Activated T-cell treated with anti-CD3 and anti-CD28 coated beads, Interleukin-2, amount 50 U/mL, for 24 hours (primary cell): ENCODE measurements at regions not wholly inside any gene's neighbourhood (a gene's known extent, or its start where the extent isn't known, plus 50 kb on each side); places are given as distances from the start of the nearest gene placed in this dataset.
"Not testable (repeated sequence)": the region's sequence is repeated elsewhere in the genome, so short reads cannot be mapped to it uniquely, and the experiment has no call there.

Experiments used
- DNase-seq: peaks from one replicate; pipeline ENCODE4 v3.0.0-alpha.2; 2020
- H3K27ac Mint-ChIP-seq: 2 replicates; pipeline ENCODE4 v1.8.0; 2020; ENCODE audit warnings: mild to moderate bottlenecking, mixed read lengths
- H3K27me3 Mint-ChIP-seq: 2 replicates; pipeline ENCODE4 v1.8.0; 2020; ENCODE audit warnings: mixed read lengths
- H3K36me3 Mint-ChIP-seq: 2 replicates; pipeline ENCODE4 v1.8.0; 2020; ENCODE audit warnings: low read depth, mixed read lengths
- H3K4me1 Mint-ChIP-seq: 2 replicates; pipeline ENCODE4 v1.8.0; 2020; ENCODE audit warnings: low read depth, mixed read lengths
- H3K4me3 Mint-ChIP-seq: 2 replicates; pipeline ENCODE4 v1.8.0; 2020; ENCODE audit warnings: mild to moderate bottlenecking, moderate library complexity, mixed read lengths
- H3K9me3 Mint-ChIP-seq: 2 replicates; pipeline ENCODE4 v1.8.0; 2020; ENCODE audit warnings: mixed read lengths

- Mint-ChIP-seq H3K36me3 (no peaks in the 10 kb centered on the region), H3K4me1 (no peaks in the 10 kb centered on the region), H3K27ac (no peak overlapping the region), H3K9me3 (peaks cover 5% of the 10 kb centered on the region), H3K4me3 (no peak overlapping the region), H3K27me3 (no peaks in the 10 kb centered on the region)
- DNase-seq: no peak
Observed at GRCh38 chr15:23750179-23750578, 63.1 kb upstream of the NDN start.

GRCh38 chr15:23750776-23751175, 63.7 kb upstream of the NDN start:
- no peaks in the 10 kb centered on the region for H3K36me3 Mint-ChIP-seq
- no peak overlapping the region for H3K27ac Mint-ChIP-seq
- no peak for DNase-seq
- peaks cover 8% of the 10 kb centered on the region for H3K9me3 Mint-ChIP-seq
- H3K4me1 Mint-ChIP-seq: no peaks in the 10 kb centered on the region
- H3K27me3 Mint-ChIP-seq: no peaks in the 10 kb centered on the region
- H3K4me3 Mint-ChIP-seq: no peak overlapping the region

- Mint-ChIP-seq H3K9me3 (peaks cover 8% of the 10 kb centered on the region), H3K36me3 (no peaks in the 10 kb centered on the region), H3K4me1 (no peaks in the 10 kb centered on the region), H3K4me3 (no peak overlapping the region), H3K27ac (no peak overlapping the region), H3K27me3 (no peaks in the 10 kb centered on the region)
- DNase-seq: no peak
Observed at GRCh38 chr15:23753248-23753647, 66.1 kb upstream of the NDN start.

- Mint-ChIP-seq H3K27ac (no peak overlapping the region), H3K9me3 (peaks cover 9% of the 10 kb centered on the region), H3K4me3 (no peak overlapping the region), H3K36me3 (no peaks in the 10 kb centered on the region), H3K4me1 (no peaks in the 10 kb centered on the region), H3K27me3 (no peaks in the 10 kb centered on the region)
- DNase-seq: no peak
Observed at GRCh38 chr15:23758891-23759290, 71.8 kb upstream of the NDN start.

DNA sequence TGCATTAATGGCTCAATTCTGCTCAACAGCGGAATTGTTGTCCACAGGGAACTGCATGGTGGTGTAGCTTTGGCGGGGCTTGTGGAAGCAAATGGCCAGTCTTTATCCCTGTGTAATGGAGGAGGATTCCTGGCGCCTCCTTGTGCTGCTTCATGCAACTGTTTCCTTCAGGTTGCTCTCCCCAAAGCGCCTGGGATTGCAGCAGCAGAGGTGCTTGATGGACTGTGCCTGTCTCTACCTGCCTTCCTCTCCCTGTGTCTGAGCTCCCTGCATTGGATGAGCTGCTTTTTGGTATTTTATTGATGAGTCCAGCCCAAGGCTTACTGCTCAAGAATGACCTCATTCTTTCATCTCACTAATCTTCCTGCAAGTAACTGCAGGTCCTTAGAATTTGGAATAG, 72.9 kb upstream of the NDN start:
- H3K27ac Mint-ChIP-seq: no peak overlapping the region
- DNase-seq: no peak
- H3K36me3 Mint-ChIP-seq: no peaks in the 10 kb centered on the region
- no peak overlapping the region for H3K4me3 Mint-ChIP-seq
- no peaks in the 10 kb centered on the region for H3K4me1 Mint-ChIP-seq
- peaks cover 15% of the 10 kb centered on the region for H3K9me3 Mint-ChIP-seq
- H3K27me3 Mint-ChIP-seq: no peaks in the 10 kb centered on the region

DNA sequence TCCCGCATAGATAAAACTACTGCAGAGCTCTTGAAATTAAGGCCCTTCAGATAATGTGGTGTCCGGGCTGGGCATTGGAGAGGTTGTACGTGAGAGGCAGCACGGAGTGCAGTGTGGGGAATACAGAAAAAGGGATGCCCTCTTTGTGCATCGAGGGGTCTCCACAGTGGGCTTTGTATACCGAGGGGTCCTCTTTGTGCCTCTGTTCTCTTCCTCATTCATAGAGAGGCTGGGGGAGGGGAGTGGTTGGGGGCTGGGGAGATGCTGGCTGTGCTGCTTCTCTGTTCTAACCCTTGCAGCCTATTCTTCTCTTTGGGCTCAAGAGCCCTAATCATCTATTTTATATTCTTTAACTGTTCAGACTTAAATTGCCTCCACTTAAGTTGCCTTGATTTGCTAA, 74.3 kb upstream of the NDN start:
- Mint-ChIP-seq H3K9me3 (peaks cover 21% of the 10 kb centered on the region), H3K27me3 (no peaks in the 10 kb centered on the region), H3K4me1 (no peaks in the 10 kb centered on the region), H3K27ac (no peak overlapping the region), H3K36me3 (no peaks in the 10 kb centered on the region), H3K4me3 (no peak overlapping the region)
- no peak for DNase-seq

GRCh38 chr15:23762026-23762425, 74.9 kb upstream of the NDN start:
- no peaks in the 10 kb centered on the region for H3K27me3 Mint-ChIP-seq
- H3K4me1 Mint-ChIP-seq: no peaks in the 10 kb centered on the region
- H3K9me3 Mint-ChIP-seq: peaks cover 24% of the 10 kb centered on the region
- H3K4me3 Mint-ChIP-seq: no peak overlapping the region
- no peaks in the 10 kb centered on the region for H3K36me3 Mint-ChIP-seq
- H3K27ac Mint-ChIP-seq: no peak overlapping the region
- no peak for DNase-seq

GRCh38 chr15:23763021-23763420, 75.9 kb upstream of the NDN start:
- Mint-ChIP-seq H3K27ac (no peak overlapping the region), H3K9me3 (peaks cover 27% of the 10 kb centered on the region), H3K36me3 (no peaks in the 10 kb centered on the region), H3K4me3 (no peak overlapping the region), H3K4me1 (no peaks in the 10 kb centered on the region), H3K27me3 (no peaks in the 10 kb centered on the region)
- no peak for DNase-seq

- Mint-ChIP-seq H3K27me3 (no peaks in the 10 kb centered on the region), H3K4me3 (no peak overlapping the region), H3K36me3 (no peaks in the 10 kb centered on the region), H3K9me3 (peaks cover 31% of the 10 kb centered on the region), H3K27ac (no peak overlapping the region), H3K4me1 (no peaks in the 10 kb centered on the region)
- DNase-seq: no peak
Observed at GRCh38 chr15:23764306-23764705, 77.2 kb upstream of the NDN start.

DNA sequence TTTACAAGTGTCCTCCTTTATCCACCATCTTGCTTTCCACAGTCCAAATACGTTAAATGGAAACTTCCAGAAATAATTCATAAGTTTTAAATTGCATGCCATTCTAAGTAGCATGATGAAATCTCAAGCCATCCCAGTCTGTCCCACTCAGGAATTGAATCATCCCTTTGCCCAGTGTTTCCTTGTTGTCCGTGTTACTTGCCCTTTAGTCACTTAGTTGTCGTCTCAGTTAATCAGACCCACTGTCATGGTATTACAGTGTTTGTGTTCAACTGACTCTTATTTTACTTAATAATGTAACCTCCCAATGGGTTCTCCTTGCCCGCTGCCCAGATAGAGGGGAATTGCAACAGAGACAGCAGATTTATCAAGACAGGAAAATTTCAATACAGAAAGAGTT, 77.6 kb upstream of the NDN start:
- Mint-ChIP-seq H3K4me3 (no peak overlapping the region), H3K4me1 (no peaks in the 10 kb centered on the region), H3K9me3 (peaks cover 32% of the 10 kb centered on the region), H3K27ac (no peak overlapping the region), H3K36me3 (no peaks in the 10 kb centered on the region), H3K27me3 (no peaks in the 10 kb centered on the region)
- DNase-seq: no peak

DNA sequence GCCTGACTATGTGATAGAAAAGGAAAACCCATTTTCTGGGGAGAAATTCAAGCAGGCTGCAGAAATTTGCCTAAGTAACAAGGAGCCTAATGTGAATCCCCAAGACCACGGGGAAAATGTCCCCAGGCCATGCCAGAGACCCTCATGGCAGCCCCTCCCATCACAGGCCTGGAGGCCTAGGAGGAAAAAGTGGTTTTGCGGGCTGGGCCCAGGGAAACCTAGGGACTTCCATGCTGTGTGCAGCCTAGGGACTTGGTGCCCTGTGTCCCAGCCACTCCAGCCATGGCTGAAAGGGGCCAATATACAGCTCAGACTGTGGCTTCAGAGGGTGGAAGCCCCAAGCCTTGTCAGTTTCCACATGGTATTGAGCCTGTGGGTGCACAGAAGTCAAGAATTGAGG, 79.7 kb upstream of the NDN start:
- not testable (repeated sequence) for DNase-seq, H3K36me3 Mint-ChIP-seq, H3K27me3 Mint-ChIP-seq, H3K27ac Mint-ChIP-seq, H3K4me3 Mint-ChIP-seq, H3K4me1 Mint-ChIP-seq
- peaks cover 37% of the 10 kb centered on the region for H3K9me3 Mint-ChIP-seq

GRCh38 chr15:23773093-23773492, 86.0 kb upstream of the NDN start:
- no peak overlapping the region for H3K27ac Mint-ChIP-seq
- H3K4me3 Mint-ChIP-seq: no peak overlapping the region
- H3K27me3 Mint-ChIP-seq: no peaks in the 10 kb centered on the region
- peaks cover 19% of the 10 kb centered on the region for H3K9me3 Mint-ChIP-seq
- H3K36me3 Mint-ChIP-seq: no peaks in the 10 kb centered on the region
- no peaks in the 10 kb centered on the region for H3K4me1 Mint-ChIP-seq
- no peak for DNase-seq

GRCh38 chr15:23787346-23788105, 100.4 kb upstream of the NDN start:
- no peaks in the 10 kb centered on the region for H3K36me3 Mint-ChIP-seq
- H3K27ac Mint-ChIP-seq: no peak overlapping the region
- no peak overlapping the region for H3K4me3 Mint-ChIP-seq
- H3K9me3 Mint-ChIP-seq: peaks cover 14% of the 10 kb centered on the region
- H3K4me1 Mint-ChIP-seq: no peaks in the 10 kb centered on the region
- H3K27me3 Mint-ChIP-seq: no peaks in the 10 kb centered on the region
- DNase-seq: no peak

DNA sequence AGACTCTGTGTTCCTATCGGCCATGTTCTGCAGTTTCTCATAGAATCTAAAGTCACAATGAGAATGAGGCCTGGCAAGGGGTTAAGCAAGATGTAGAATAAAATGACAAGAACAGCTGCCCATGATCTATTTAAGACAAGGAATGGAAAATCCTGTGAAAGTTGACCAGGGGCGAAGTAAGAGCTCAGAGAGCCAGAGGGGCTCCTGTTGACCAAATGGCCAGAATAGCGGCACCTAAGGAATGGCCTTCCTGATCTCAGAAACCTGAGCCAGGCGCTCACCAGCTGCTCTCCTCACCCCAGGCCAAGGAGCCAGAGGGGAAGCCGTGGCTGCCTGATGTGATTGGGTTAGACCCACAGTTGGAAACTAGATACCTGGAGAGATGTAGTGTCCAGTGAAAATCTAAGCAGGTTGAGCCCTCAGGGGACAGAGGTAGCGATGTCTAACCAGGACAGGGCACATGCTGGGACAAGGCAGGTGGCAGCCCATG, 106.1 kb upstream of the NDN start:
- no peaks in the 10 kb centered on the region for H3K27me3 Mint-ChIP-seq
- no peaks in the 10 kb centered on the region for H3K4me1 Mint-ChIP-seq
- peaks cover 25% of the 10 kb centered on the region for H3K9me3 Mint-ChIP-seq
- no peak for DNase-seq
- no peaks in the 10 kb centered on the region for H3K36me3 Mint-ChIP-seq
- H3K4me3 Mint-ChIP-seq: no peak overlapping the region
- H3K27ac Mint-ChIP-seq: no peak overlapping the region

- no peaks in the 10 kb centered on the region for H3K27me3 Mint-ChIP-seq
- H3K4me1 Mint-ChIP-seq: no peaks in the 10 kb centered on the region
- DNase-seq: no peak
- H3K27ac Mint-ChIP-seq: no peak overlapping the region
- peaks cover 35% of the 10 kb centered on the region for H3K9me3 Mint-ChIP-seq
- H3K36me3 Mint-ChIP-seq: no peaks in the 10 kb centered on the region
- H3K4me3 Mint-ChIP-seq: no peak overlapping the region
Observed at GRCh38 chr15:23797747-23798446, 110.8 kb upstream of the NDN start.
